Right lobe of liver (tissue), 6 donors: ENCODE measurements at regions not wholly inside any gene's neighbourhood (a gene's known extent, or its start where the extent isn't known, plus 50 kb on each side); places are given as distances from the start of the nearest gene placed in this dataset.

ENCODE experiments used
- ATAC-seq, 4 donors: fragments of 200-7000 bp; cut with Tn5 transposase; one replicate each; pipeline ENCODE4 v1.9.1; 2020; ENCODE audit warnings: mild to moderate bottlenecking in 4 of 4, moderate library complexity in 4 of 4
- DNase-seq, 3 donors: peaks; one replicate each; pipeline ENCODE4 v3.0.0-alpha.2; 2020
- H3K27ac ChIP-seq, 3 donors: fragments of 200-600 bp; one replicate each; pipeline ENCODE4 v1.8.0; 2022
- H3K27me3 ChIP-seq, 2 donors: fragments of 200-600 bp; one replicate each; pipeline ENCODE4 v1.8.0; 2022
- H3K36me3 ChIP-seq, 4 donors: fragments of 200-600 bp; sonication (generic) in 1 of 4; one replicate each; pipeline versions ENCODE4 v1.5.1 to v1.8.0; 2017 to 2022; ENCODE audit warnings: control low read depth in 1 of 4
- H3K4me1 ChIP-seq, 4 donors: fragments of 200-600 bp; sonication (generic) in 1 of 4; one replicate each; pipeline versions ENCODE4 v1.5.1 to v1.8.0; 2017 to 2022; ENCODE audit warnings: control low read depth in 1 of 4
- H3K4me3 ChIP-seq, 3 donors: fragments of 200-600 bp; one replicate each; pipeline ENCODE4 v1.8.0; 2022
- H3K9me3 ChIP-seq, 4 donors: fragments of 200-600 bp; sonication (generic) in 1 of 4; one replicate each; pipeline versions ENCODE4 v1.5.1 to v1.8.0; 2017 to 2022; ENCODE audit warnings: control low read depth in 1 of 4
- POLR2A ChIP-seq: fragments of 450-650 bp; IDR thresholded peaks from one replicate; pipeline ENCODE4 v1.6.1; 2017; ENCODE audit warnings: antibody characterized with exemption, mild to moderate bottlenecking
- WGBS: methylation state at CpG from one replicate; pipeline ENCODE4 v1.1.6; 2018; ENCODE audit warnings: low coverage, low lambda C conversion rate; ENCODE audit not compliant: insufficient coverage; ENCODE audit errors: missing lambda C conversion rate; 5-methylcytosine and 5-hydroxymethylcytosine counted together
- intact Hi-C, 2 donors: fragments of 100-400 bp; cut with DNase I; formaldehyde crosslinking; loops; one replicate each; pipeline versions ENCODE4 v1.11.2 to v1.14.1; 2022
- TF ChIP-seq, protein P1 (sequence below), 4 donors: fragments of 200-600 bp in 3 of 4; fragments of 450-650 bp in 1 of 4; IDR thresholded peaks; one replicate each; pipeline versions ENCODE4 v1.5.1 to v1.8.0; 2016 to 2022; ENCODE audit warnings: antibody characterized with exemption in 4 of 4, mild to moderate bottlenecking in 2 of 4
- donor health status: DM: no; HTN: yes; CAD: no.
- donor health status: DM: no; HTN: no; CAD: no.
- donor health status: DM: no; HTN: no; CAD: no.
- donor health status: DM: no; HTN: yes; CAD: no.
- donor health status: DM: no; HTN: yes; CAD: no.

DNA sequence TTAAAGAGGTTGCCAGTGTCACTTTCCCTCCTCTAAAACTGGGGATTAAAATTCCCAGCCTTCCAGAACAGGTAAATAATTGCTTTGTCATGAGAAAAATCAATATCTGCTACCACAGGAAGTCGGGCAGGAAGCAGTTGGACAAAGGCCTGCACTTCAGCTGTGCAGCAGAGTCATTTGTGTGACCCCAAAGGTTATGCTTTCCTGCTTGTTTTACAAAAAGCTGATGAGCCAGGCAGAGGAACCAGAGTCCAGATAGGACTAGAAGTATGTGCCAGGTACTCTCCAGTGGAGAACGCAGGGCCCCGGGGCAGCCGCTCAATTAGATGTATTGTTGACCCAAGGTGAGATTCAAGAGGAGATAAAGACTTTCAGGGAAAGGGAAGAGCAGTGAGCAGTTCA is 117.1 kb upstream of the FRMD6 start:
- Histone ChIP-seq H3K27me3 (no peaks in the 10 kb centered on the region), H3K27ac (peak overlapping the region; percentile 52 to 68 (median 59)), H3K4me1 (peaks cover 0 to 17% (median 0%) of the 10 kb centered on the region in 4 donors), H3K36me3 (no peaks in the 10 kb centered on the region), H3K4me3 (no peak overlapping the region), H3K9me3 (no peaks in the 10 kb centered on the region)
- intact Hi-C loops, result loop anchor here (5.0 to 10.0 kb wide), 2 partner anchors 77 to 100 kb away; no protein-coding TSS in a partner anchor
- peak; percentile 98 to 100 (median 98) for ATAC-seq
- WGBS, result 10% methylated on average over 4 of the region's 4 CpGs
- TF ChIP-seq POLR2A, result peak; percentile 45
- TF ChIP-seq, protein P1, sequence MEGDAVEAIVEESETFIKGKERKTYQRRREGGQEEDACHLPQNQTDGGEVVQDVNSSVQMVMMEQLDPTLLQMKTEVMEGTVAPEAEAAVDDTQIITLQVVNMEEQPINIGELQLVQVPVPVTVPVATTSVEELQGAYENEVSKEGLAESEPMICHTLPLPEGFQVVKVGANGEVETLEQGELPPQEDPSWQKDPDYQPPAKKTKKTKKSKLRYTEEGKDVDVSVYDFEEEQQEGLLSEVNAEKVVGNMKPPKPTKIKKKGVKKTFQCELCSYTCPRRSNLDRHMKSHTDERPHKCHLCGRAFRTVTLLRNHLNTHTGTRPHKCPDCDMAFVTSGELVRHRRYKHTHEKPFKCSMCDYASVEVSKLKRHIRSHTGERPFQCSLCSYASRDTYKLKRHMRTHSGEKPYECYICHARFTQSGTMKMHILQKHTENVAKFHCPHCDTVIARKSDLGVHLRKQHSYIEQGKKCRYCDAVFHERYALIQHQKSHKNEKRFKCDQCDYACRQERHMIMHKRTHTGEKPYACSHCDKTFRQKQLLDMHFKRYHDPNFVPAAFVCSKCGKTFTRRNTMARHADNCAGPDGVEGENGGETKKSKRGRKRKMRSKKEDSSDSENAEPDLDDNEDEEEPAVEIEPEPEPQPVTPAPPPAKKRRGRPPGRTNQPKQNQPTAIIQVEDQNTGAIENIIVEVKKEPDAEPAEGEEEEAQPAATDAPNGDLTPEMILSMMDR (IDR thresholded peaks at IDR 0.05), result no peak
- DNase-seq, result peak; percentile 76 to 87 (median 86)

DNA sequence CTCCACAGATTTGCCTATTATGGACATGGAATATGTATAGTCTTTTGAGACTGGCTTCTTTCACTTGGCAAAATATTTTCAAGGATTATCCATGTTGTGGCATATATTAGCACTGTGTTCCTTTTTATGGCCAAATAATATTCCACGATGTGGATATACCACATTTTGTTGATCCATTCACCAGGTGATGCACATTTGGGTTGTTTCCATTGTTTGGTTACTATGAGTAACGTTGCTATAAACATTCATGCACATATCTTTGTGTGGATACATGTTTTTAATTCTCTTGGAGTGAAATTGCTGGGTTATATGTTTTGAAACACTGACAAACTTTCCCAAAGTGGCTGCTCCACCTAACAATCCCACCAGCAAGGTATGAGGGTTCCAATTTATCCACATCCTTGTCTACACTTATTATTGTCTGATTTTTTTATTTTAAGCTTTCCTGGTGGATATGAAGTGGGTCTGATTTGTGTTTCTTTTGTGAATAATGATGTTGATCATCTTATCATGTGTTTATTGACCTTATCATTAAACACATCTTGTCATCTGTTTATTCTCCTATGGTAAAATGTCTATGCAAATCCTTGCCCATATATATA is 116.2 kb upstream of the FRMD6 start:
- Histone ChIP-seq H3K4me3 (no peak overlapping the region), H3K4me1 (peaks cover 0 to 17% (median 0%) of the 10 kb centered on the region in 4 donors), H3K36me3 (no peaks in the 10 kb centered on the region), H3K27ac (peak overlapping the region in 1 of 3 donors; percentile 68), H3K9me3 (no peaks in the 10 kb centered on the region), H3K27me3 (no peaks in the 10 kb centered on the region)
- intact Hi-C loops, result loop anchor here in 1 of 2 donors (10.0 kb wide), 1 partner anchor 101 kb away; no protein-coding TSS in a partner anchor
- TF ChIP-seq POLR2A, result no peak
- 77% methylated on average over 2 of the region's 2 CpGs for WGBS
- ATAC-seq (no peak), DNase-seq (no peak)

DNA sequence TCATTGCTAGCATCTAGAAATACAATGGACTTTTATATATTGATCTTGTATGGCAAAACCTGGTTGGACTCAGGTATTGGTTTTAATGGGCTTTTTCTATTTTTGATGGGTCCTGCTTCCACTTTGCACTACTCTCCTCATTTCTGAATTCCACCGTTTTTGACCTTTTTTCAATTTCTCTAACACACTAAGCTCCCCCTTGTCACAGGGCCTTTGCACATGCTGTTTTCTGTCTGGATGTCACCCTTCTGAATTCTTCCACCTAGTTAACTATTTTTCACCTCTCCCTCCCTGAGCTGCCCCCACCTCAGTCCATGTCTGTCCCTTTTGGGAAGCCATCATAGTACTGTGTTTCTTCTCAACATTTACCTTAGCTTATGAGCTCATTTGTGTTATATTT is 112.7 kb upstream of the FRMD6 start:
- TF ChIP-seq, protein P1 (IDR thresholded peaks at IDR 0.05), result no peak
- no peak for TF ChIP-seq POLR2A
- H3K4me3 ChIP-seq, result no peak overlapping the region

DNA sequence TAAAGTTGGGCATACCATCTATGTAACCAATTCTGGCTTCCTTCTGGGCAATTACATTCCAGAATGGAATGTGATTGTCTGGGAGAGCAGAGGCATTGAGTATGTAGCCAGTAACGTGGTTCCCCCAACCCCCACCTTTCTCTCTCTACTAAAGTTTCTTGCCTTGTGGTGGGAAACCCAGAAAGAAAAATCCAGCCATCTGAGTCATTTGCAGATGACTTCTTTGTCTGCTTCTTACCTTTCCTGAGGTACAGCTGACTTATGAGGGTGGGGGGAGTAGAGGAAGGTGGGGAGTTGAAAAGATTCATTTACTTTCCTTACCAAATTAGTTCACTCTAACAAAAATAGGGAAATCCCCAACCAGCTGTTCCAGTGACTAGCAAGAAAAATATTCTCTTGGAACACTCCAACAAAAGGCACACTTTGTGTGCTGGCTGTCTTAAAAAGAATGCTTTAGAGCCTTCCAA is 112.1 kb upstream of the FRMD6 start:
- WGBS, result 71% methylated on average over 1 of the region's 1 CpG
- Histone ChIP-seq H3K36me3 (no peaks in the 10 kb centered on the region), H3K27ac (no peak overlapping the region), H3K4me1 (peaks cover 0 to 6% (median 0%) of the 10 kb centered on the region in 4 donors), H3K9me3 (no peaks in the 10 kb centered on the region), H3K27me3 (no peaks in the 10 kb centered on the region), H3K4me3 (no peak overlapping the region)
- DNase-seq, result no peak
- peak in 1 of 4 donors; percentile 36 for ATAC-seq
- no peak for TF ChIP-seq POLR2A
- TF ChIP-seq, protein P1 (IDR thresholded peaks at IDR 0.05), result no peak
- intact Hi-C loops, result loop anchor here in 1 of 2 donors (10.0 kb wide), 1 partner anchor 105 kb away; no protein-coding TSS in a partner anchor

More for the DNA sequence above, 112.7 kb upstream of the FRMD6 start:
- Histone ChIP-seq H3K4me1 (peaks cover 0 to 11% (median 0%) of the 10 kb centered on the region in 4 donors), H3K9me3 (no peaks in the 10 kb centered on the region), H3K27me3 (no peaks in the 10 kb centered on the region), H3K27ac (no peak overlapping the region), H3K36me3 (no peaks in the 10 kb centered on the region)
- DNase-seq, result no peak
- 89% methylated on average over 1 of the region's 1 CpG for WGBS
- no peak for ATAC-seq
- intact Hi-C loops, result loop anchor here in 1 of 2 donors (10.0 kb wide), 1 partner anchor 104 kb away; no protein-coding TSS in a partner anchor

DNA sequence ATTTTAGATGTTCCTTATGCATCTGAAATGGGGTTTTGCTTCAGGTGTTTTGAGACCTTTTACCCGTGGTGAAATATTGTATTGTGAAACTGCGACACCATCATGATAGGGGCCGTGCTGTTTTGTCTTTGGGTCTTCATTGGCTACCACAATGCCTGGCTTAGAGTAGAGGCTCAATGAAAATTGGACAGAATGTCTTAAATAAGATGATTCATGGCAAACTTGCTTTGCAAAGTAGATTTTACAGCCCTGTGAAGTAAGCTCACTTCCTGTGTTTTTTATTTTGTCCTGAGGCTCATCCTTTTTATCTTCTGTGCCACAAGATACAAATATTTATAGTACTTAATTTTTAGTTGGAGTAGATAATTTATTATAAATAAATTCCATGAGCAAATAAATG is 111.3 kb upstream of the FRMD6 start:
- no peaks in the 10 kb centered on the region for H3K9me3 ChIP-seq
- DNase-seq (no peak), ATAC-seq (no peak)
- H3K36me3 ChIP-seq, result no peaks in the 10 kb centered on the region
- WGBS, result 83% methylated on average over 3 of the region's 3 CpGs
- no peak overlapping the region for H3K4me3 ChIP-seq
- no peaks in the 10 kb centered on the region for H3K4me1 ChIP-seq
- H3K27ac ChIP-seq, result no peak overlapping the region
- no peaks in the 10 kb centered on the region for H3K27me3 ChIP-seq
- no peak for TF ChIP-seq POLR2A
- intact Hi-C loops, result no loop called here
